ENCODE measurements at regions not wholly inside any gene's neighbourhood (a gene's known extent, or its start where the extent isn't known, plus 50 kb on each side); places are given as distances from the start of the nearest gene placed in this dataset.
"Not testable (repeated sequence)": the region's sequence is repeated elsewhere in the genome, so short reads cannot be mapped to it uniquely, and the experiment has no call there.

GRCh38 chr16:27624154-27625049 is 74.5 kb downstream of the KATNIP start:
- no peaks in the 10 kb centered on the region for H3K27me3 ChIP-seq (ENCODE audit: control insufficient read depth, insufficient read depth, low read length)
- H3K4me3 ChIP-seq (ENCODE audit: low read depth, low read length): no peak overlapping the region
- peaks cover 4% of the 10 kb centered on the region for H3K36me3 ChIP-seq (ENCODE audit: control insufficient read depth, insufficient read depth, low read length)
- H3K9me3 ChIP-seq (ENCODE audit: control insufficient read depth, insufficient read depth, low read length): no peaks in the 10 kb centered on the region
- WGBS (ENCODE audit: insufficient coverage): 84% methylated on average over 4 of the region's 12 CpGs
- H3K27ac ChIP-seq (ENCODE audit: low read depth, low read length): no peak overlapping the region
- H3K4me1 ChIP-seq (ENCODE audit: control insufficient read depth, insufficient read depth, low read length): peaks cover 19% of the 10 kb centered on the region
- no peak for DNase-seq (ENCODE audit: low read depth in 4 of 6, low spot score in 6 of 6)

DNA sequence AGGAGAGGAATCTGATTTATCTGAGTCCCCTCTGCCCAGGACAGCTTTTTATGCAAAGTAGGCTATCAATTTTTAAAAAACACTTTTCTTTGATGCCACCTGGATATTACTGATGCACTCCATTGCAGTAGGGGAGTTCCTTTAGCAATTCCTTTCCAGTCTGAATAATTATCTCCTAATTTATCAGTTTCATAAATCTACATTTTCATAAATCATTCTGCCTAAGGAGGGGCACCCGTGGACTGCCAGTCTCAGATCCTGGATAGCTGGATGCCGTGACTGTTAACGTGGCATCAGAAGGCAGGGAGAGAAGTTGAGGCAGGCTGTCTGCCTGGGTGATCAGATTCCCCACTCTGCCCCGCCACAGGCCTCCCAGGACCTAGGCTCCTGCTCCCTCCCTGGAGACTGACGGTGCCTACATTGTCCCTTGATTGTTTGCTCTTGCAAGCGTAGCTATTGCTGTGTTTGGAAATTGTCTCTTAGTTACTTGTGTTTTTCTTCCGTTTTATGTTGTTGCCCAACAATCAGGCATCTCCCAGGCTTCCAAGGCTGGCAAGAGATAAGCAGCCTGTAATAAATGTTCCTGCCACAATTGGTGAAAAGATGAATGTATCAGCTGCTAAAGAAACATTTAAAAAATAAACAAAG is 75.2 kb downstream of the KATNIP start:
- 35% methylated on average over 2 of the region's 7 CpGs for WGBS (ENCODE audit: insufficient coverage)
- Histone ChIP-seq H3K9me3 (ENCODE audit: control insufficient read depth, insufficient read depth, low read length) (no peaks in the 10 kb centered on the region), H3K4me3 (ENCODE audit: low read depth, low read length) (no peak overlapping the region), H3K27ac (ENCODE audit: low read depth, low read length) (no peak overlapping the region), H3K4me1 (ENCODE audit: control insufficient read depth, insufficient read depth, low read length) (peaks cover 19% of the 10 kb centered on the region), H3K36me3 (ENCODE audit: control insufficient read depth, insufficient read depth, low read length) (peaks cover 4% of the 10 kb centered on the region), H3K27me3 (ENCODE audit: control insufficient read depth, insufficient read depth, low read length) (no peaks in the 10 kb centered on the region)
- DNase-seq (ENCODE audit: low read depth in 4 of 6, low spot score in 6 of 6): peak in 2 of 6 donors; percentile 27 to 37

DNA sequence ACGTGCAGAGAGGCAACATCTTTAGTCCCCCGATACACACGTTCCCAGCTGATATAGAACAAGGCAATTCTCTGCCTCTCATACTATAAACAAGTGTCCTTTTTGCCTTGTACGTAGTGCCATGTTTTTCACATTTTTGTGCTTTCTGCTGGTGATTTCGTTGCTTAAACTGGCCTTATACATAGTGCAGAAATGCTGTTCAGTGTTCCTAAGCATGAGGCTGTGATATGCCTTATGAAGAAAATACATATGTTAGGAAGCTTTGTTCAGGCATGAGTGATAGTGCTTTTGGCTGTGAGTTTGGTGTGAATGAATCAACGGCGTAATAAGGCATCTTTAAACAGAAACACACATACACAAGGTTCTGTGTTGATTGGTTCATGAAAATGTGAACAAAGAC is 77.2 kb downstream of the KATNIP start:
- H3K4me3 ChIP-seq (ENCODE audit: low read depth, low read length): no peak overlapping the region
- peaks cover 19% of the 10 kb centered on the region for H3K4me1 ChIP-seq (ENCODE audit: control insufficient read depth, insufficient read depth, low read length)
- H3K9me3 ChIP-seq (ENCODE audit: control insufficient read depth, insufficient read depth, low read length): no peaks in the 10 kb centered on the region
- peak in 1 of 6 donors; percentile 57 for DNase-seq (ENCODE audit: low read depth in 4 of 6, low spot score in 6 of 6)
- H3K27ac ChIP-seq (ENCODE audit: low read depth, low read length): no peak overlapping the region
- no peaks in the 10 kb centered on the region for H3K27me3 ChIP-seq (ENCODE audit: control insufficient read depth, insufficient read depth, low read length)
- peaks cover 12% of the 10 kb centered on the region for H3K36me3 ChIP-seq (ENCODE audit: control insufficient read depth, insufficient read depth, low read length)
- 83% methylated on average over 5 of the region's 7 CpGs for WGBS (ENCODE audit: insufficient coverage)

DNA sequence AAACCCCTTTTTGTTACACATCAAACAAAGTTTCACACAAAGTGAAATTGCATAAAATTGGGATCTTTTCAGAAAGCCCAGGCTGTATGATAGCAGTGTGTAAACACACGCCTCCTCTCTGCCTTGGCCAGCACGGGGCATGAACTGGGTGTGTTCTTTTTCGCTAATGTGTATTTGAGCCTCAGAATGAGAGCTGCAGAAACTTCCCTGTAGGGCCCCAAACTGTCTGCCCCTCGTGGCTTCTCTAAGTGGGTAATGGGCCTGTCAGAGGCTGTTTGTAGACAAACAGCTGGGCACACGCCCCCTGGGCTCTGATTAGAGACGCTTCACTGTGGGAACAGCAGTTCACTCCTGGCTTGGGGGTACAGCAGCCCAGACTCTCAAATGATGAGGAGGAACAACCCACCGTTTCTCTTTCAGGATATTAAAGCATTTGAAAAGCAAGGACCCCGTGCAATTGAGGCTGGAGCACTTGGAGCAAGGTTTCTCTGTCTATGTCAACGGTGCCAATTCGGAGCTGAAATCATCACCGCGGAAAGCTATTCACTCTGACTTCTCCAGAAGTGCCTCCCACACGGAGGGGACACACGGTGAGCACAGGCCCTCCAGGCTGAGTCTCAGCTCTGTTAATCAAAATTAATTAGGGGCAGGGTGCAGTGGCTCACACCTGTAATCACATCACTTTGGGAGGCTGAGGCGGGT is 78.4 kb downstream of the KATNIP start:
- H3K36me3 ChIP-seq (ENCODE audit: control insufficient read depth, insufficient read depth, low read length): peaks cover 8% of the 10 kb centered on the region
- peaks cover 19% of the 10 kb centered on the region for H3K4me1 ChIP-seq (ENCODE audit: control insufficient read depth, insufficient read depth, low read length)
- peak overlapping the region; percentile 8 for H3K27ac ChIP-seq (ENCODE audit: low read depth, low read length)
- DNase-seq (ENCODE audit: low read depth in 4 of 6, low spot score in 6 of 6): peak in 2 of 6 donors; percentile 32 to 75
- 30% methylated on average over 12 of the region's 15 CpGs for WGBS (ENCODE audit: insufficient coverage)
- H3K4me3 ChIP-seq (ENCODE audit: low read depth, low read length): no peak overlapping the region
- H3K27me3 ChIP-seq (ENCODE audit: control insufficient read depth, insufficient read depth, low read length): no peaks in the 10 kb centered on the region
- no peaks in the 10 kb centered on the region for H3K9me3 ChIP-seq (ENCODE audit: control insufficient read depth, insufficient read depth, low read length)

DNA sequence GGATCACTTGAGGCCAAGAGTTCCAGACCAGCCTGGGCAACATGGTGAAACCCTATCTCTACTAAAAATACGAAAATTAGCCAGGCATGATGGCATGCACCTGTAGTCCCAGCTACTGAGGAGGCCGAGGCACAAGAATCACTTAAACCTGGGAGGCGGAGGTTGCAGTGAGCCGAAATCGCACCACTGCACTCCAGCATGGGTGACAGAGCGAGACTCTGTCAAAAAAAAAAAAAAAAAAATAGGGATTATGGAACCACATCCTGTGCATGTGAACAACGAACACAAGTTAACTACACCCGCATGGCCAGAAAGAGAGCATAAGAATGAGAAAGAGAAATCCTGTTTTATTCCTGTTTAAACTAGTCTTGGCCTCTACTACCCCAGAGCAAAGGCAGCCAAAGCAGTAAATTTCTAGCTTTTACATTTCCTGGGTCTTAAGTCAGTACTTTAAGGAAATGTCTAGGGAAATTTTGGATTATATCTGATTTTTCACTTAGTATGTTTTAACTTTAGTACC is 79.1 kb downstream of the KATNIP start:
- WGBS (ENCODE audit: insufficient coverage): 84% methylated on average over 3 of the region's 8 CpGs
- not testable (repeated sequence) for H3K4me3 ChIP-seq (ENCODE audit: low read depth, low read length); H3K36me3 ChIP-seq (ENCODE audit: control insufficient read depth, insufficient read depth, low read length); H3K27ac ChIP-seq (ENCODE audit: low read depth, low read length); H3K27me3 ChIP-seq (ENCODE audit: control insufficient read depth, insufficient read depth, low read length); H3K9me3 ChIP-seq (ENCODE audit: control insufficient read depth, insufficient read depth, low read length)
- peak in 1 of 6 donors; percentile 19 for DNase-seq (ENCODE audit: low read depth in 4 of 6, low spot score in 6 of 6)
- peaks cover 19% of the 10 kb centered on the region for H3K4me1 ChIP-seq (ENCODE audit: control insufficient read depth, insufficient read depth, low read length)

GRCh38 chr16:27632216-27632615 is 82.3 kb downstream of the KATNIP start:
- H3K4me1 ChIP-seq (ENCODE audit: control insufficient read depth, insufficient read depth, low read length): peaks cover 25% of the 10 kb centered on the region
- H3K27me3 ChIP-seq (ENCODE audit: control insufficient read depth, insufficient read depth, low read length): no peaks in the 10 kb centered on the region
- H3K36me3 ChIP-seq (ENCODE audit: control insufficient read depth, insufficient read depth, low read length): peaks cover 12% of the 10 kb centered on the region
- H3K9me3 ChIP-seq (ENCODE audit: control insufficient read depth, insufficient read depth, low read length): no peaks in the 10 kb centered on the region
- peak in 1 of 6 donors; percentile 7 for DNase-seq (ENCODE audit: low read depth in 4 of 6, low spot score in 6 of 6)
- 89% methylated on average over 10 of the region's 10 CpGs for WGBS (ENCODE audit: insufficient coverage)
- no peak overlapping the region for H3K27ac ChIP-seq (ENCODE audit: low read depth, low read length)
- no peak overlapping the region for H3K4me3 ChIP-seq (ENCODE audit: low read depth, low read length)

DNA sequence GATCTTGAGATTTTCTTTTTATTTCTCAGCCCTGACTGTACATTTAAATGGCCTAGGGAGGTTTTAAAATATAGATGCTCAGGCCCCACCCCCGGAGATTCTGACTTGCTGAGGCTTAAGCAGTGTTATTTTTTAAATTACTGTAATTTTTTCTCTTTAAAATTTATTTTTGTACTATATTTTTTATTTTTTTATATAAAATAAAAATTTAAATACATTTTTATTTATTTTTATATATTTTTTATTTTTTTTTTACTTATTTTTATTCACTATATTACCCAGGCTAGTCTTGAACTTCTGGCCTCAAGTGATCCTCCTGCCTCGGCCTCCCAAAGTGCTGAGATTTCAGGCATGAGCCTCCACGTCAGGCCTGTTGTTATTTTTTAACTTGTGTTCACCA is 83.3 kb downstream of the KATNIP start:
- Histone ChIP-seq H3K27ac (ENCODE audit: low read depth, low read length) (no peak overlapping the region), H3K4me3 (ENCODE audit: low read depth, low read length) (no peak overlapping the region), H3K9me3 (ENCODE audit: control insufficient read depth, insufficient read depth, low read length) (no peaks in the 10 kb centered on the region), H3K27me3 (ENCODE audit: control insufficient read depth, insufficient read depth, low read length) (no peaks in the 10 kb centered on the region), H3K36me3 (ENCODE audit: control insufficient read depth, insufficient read depth, low read length) (peaks cover 18% of the 10 kb centered on the region), H3K4me1 (ENCODE audit: control insufficient read depth, insufficient read depth, low read length) (peaks cover 29% of the 10 kb centered on the region)
- 100% methylated on average over 1 of the region's 3 CpGs for WGBS (ENCODE audit: insufficient coverage)
- no peak for DNase-seq (ENCODE audit: low read depth in 4 of 6, low spot score in 6 of 6)

- peaks cover 24% of the 10 kb centered on the region for H3K4me1 ChIP-seq (ENCODE audit: control insufficient read depth, insufficient read depth, low read length)
- no peaks in the 10 kb centered on the region for H3K9me3 ChIP-seq (ENCODE audit: control insufficient read depth, insufficient read depth, low read length)
- H3K4me3 ChIP-seq (ENCODE audit: low read depth, low read length): no peak overlapping the region
- H3K27me3 ChIP-seq (ENCODE audit: control insufficient read depth, insufficient read depth, low read length): no peaks in the 10 kb centered on the region
- DNase-seq (ENCODE audit: low read depth in 4 of 6, low spot score in 6 of 6): no peak
- no peak overlapping the region for H3K27ac ChIP-seq (ENCODE audit: low read depth, low read length)
- peaks cover 22% of the 10 kb centered on the region for H3K36me3 ChIP-seq (ENCODE audit: control insufficient read depth, insufficient read depth, low read length)
These were observed 83.8 kb downstream of the KATNIP start for GRCh38 chr16:27633721-27634120.

DNA sequence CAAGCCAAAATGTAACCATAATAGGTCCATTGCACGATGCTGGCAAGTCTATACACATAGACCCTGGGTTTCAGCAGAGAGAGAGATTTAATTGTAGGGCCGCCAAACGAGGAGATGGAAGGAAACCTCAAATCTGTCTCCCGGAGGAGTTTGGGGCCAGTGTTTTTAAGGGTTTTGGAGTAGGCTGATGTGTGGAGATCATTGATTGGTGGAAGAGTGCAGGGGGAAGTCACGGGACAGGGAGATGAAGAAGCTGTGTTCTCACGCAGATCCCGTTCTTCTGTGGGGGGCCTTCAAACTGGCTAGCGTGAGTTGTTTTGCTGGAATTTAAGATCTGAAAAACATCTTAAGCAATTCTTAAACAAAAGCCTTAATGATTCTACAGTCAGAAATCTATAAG is 84.8 kb downstream of the KATNIP start:
- no peaks in the 10 kb centered on the region for H3K27me3 ChIP-seq (ENCODE audit: control insufficient read depth, insufficient read depth, low read length)
- H3K4me1 ChIP-seq (ENCODE audit: control insufficient read depth, insufficient read depth, low read length): peaks cover 27% of the 10 kb centered on the region
- DNase-seq (ENCODE audit: low read depth in 4 of 6, low spot score in 6 of 6): no peak
- H3K36me3 ChIP-seq (ENCODE audit: control insufficient read depth, insufficient read depth, low read length): peaks cover 26% of the 10 kb centered on the region
- WGBS (ENCODE audit: insufficient coverage): 77% methylated on average over 4 of the region's 8 CpGs
- no peak overlapping the region for H3K27ac ChIP-seq (ENCODE audit: low read depth, low read length)
- H3K9me3 ChIP-seq (ENCODE audit: control insufficient read depth, insufficient read depth, low read length): no peaks in the 10 kb centered on the region
- no peak overlapping the region for H3K4me3 ChIP-seq (ENCODE audit: low read depth, low read length)
